Left ventricle myocardium inferior (tissue), 1 donor: ENCODE measurements at regions not wholly inside any gene's neighbourhood (a gene's known extent, or its start where the extent isn't known, plus 50 kb on each side); places are given as distances from the start of the nearest gene placed in this dataset.
"Not testable (repeated sequence)": the region's sequence is repeated elsewhere in the genome, so short reads cannot be mapped to it uniquely, and the experiment has no call there.

Experiments used
- DNase-seq: peaks from one replicate; pipeline ENCODE4 v3.0.0-alpha.2; 2020
- H3K27ac ChIP-seq: fragments of 200-600 bp; replicated peaks from 2 replicates; pipeline ENCODE4 v1.8.0; 2021
- H3K27me3 ChIP-seq: fragments of 200-600 bp; 2 replicates; pipeline ENCODE4 v1.8.0; 2021; ENCODE audit warnings: low read depth
- H3K36me3 ChIP-seq: fragments of 200-600 bp; 2 replicates; pipeline ENCODE4 v1.8.0; 2021
- H3K4me1 ChIP-seq: fragments of 200-600 bp; 2 replicates; pipeline ENCODE4 v1.8.0; 2021
- H3K4me3 ChIP-seq: fragments of 200-600 bp; 2 replicates; pipeline ENCODE4 v1.8.0; 2021; ENCODE audit warnings: mild to moderate bottlenecking, moderate library complexity
- H3K9me3 ChIP-seq: fragments of 200-600 bp; replicated peaks from 2 replicates; pipeline ENCODE4 v1.8.0; 2021
- CTCF ChIP-seq: fragments of 200-600 bp; IDR thresholded peaks from 2 replicates; pipeline ENCODE4 v1.8.0; 2021; ENCODE audit warnings: antibody characterized with exemption, mild to moderate bottlenecking, borderline replicate concordance
- intact Hi-C: fragments of 100-400 bp; cut with micrococcal nuclease; formaldehyde crosslinking; loops from one replicate; pipeline ENCODE4 v1.11.0; 2022
- donor health status: DM: no; HTN: yes; CAD: no; lungs with severe emphysema.

DNA sequence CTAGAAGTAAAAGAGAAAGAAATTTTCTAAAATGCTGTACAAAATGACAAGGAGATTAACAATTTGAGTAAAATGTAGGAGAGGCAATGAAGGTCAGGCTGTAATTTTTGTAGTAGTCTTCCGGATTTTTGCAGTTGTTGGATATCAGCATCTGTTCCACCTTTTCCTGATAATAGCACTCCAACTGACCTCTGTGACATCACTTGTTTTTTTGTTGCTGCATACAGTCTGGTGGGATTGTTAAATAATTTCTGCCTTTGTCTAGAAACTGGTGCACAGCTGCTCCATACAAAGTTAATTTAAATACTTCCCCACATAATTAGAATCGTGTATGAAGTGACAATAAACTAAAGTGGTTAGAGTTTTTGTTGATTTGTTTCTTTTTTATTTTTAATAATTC lies 731.4 kb downstream of the PLOD2 start:
- no peaks in the 10 kb centered on the region for H3K9me3 ChIP-seq
- no peak for TF ChIP-seq CTCF
- DNase-seq: no peak
- no peaks in the 10 kb centered on the region for H3K4me1 ChIP-seq
- intact Hi-C loops: no loop called here
- H3K27me3 ChIP-seq: no peaks in the 10 kb centered on the region
- H3K4me3 ChIP-seq: no peak overlapping the region
- H3K27ac ChIP-seq: no peak overlapping the region
- H3K36me3 ChIP-seq: no peaks in the 10 kb centered on the region

DNA sequence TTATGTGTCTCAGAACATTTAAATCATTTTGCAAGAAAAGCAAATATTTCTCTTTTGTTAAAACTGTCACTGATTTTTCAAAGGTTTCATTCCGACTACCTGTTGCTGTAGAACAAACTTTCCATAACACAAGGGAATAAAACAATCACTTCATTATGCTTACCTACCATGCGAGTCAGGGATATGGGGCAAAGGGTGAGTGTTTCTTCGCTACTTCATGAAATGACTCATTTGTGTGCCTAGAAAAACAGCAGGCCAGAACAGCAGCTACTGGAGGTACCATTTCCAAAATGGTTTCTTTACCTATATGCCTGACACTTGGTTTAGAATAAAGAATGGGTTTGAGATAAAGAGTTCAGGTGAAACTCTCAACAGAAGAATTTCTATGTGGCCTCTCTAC lies 712.5 kb downstream of the PLOD2 start:
- no peaks in the 10 kb centered on the region for H3K9me3 ChIP-seq
- no peak for TF ChIP-seq CTCF
- no peak for DNase-seq
- no peaks in the 10 kb centered on the region for H3K36me3 ChIP-seq
- H3K4me1 ChIP-seq: peaks cover 3% of the 10 kb centered on the region
- H3K4me3 ChIP-seq: no peak overlapping the region
- no peaks in the 10 kb centered on the region for H3K27me3 ChIP-seq
- H3K27ac ChIP-seq: no peak overlapping the region
- intact Hi-C loops: no loop called here

- H3K4me3 ChIP-seq: no peak overlapping the region
- H3K27me3 ChIP-seq: no peaks in the 10 kb centered on the region
- no peak for TF ChIP-seq CTCF
- DNase-seq: no peak
- peaks cover 5% of the 10 kb centered on the region for H3K4me1 ChIP-seq
- intact Hi-C loops: no loop called here
- H3K36me3 ChIP-seq: no peaks in the 10 kb centered on the region
- no peaks in the 10 kb centered on the region for H3K9me3 ChIP-seq
- H3K27ac ChIP-seq: no peak overlapping the region
Measured at GRCh38 chr3:145450018-145450682, 710.8 kb downstream of the PLOD2 start.

DNA sequence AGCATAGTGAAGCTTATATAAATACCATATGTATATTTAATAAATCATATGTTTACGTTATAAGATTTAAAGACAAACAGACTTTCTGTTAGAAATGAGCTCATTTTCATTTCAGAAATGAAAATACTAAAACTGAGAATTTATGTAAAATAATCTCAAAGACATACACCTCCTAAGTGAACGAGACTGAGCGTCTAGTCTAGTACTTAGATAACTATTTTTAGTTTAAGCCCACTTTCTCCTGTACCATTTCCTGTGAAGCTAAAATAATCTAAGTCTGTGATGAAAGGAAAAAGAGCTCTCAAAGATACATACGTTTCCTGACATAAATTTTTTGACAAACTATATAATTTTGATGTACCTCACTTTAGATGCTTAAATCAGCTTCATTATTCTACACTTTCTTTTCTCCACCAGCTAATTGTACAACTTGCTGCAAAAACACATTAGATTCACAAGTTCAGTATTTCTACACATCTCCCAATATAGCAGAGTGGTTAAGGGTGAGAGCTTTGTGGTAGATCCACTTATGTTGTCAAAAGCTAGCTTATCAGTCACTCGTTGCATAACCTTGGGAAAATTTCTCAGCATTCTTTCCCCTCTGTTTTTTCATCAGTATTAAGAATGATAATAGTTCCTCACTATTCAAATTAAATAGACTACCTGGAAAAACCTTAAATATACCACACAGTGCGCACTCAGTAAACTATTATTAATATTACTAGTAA lies 703.0 kb downstream of the PLOD2 start:
- Histone ChIP-seq H3K27me3 (no peaks in the 10 kb centered on the region), H3K9me3 (peaks cover 11% of the 10 kb centered on the region), H3K27ac (no peak overlapping the region), H3K4me1 (peaks cover 5% of the 10 kb centered on the region), H3K4me3 (no peak overlapping the region), H3K36me3 (no peaks in the 10 kb centered on the region)
- intact Hi-C loops: no loop called here
- no peak for TF ChIP-seq CTCF
- no peak for DNase-seq

GRCh38 chr3:145459681-145460080 lies 701.3 kb downstream of the PLOD2 start:
- H3K36me3 ChIP-seq, DNase-seq, H3K27me3 ChIP-seq, intact Hi-C loops, H3K4me1 ChIP-seq, H3K27ac ChIP-seq, H3K4me3 ChIP-seq: not testable (repeated sequence)
- H3K9me3 ChIP-seq: peaks cover 12% of the 10 kb centered on the region

- no peak overlapping the region for H3K4me3 ChIP-seq
- no peaks in the 10 kb centered on the region for H3K27me3 ChIP-seq
- DNase-seq: no peak
- intact Hi-C loops: no loop called here
- no peaks in the 10 kb centered on the region for H3K4me1 ChIP-seq
- H3K9me3 ChIP-seq: peaks cover 6% of the 10 kb centered on the region
- no peak overlapping the region for H3K27ac ChIP-seq
- no peaks in the 10 kb centered on the region for H3K36me3 ChIP-seq
- no peak for TF ChIP-seq CTCF
Measured at GRCh38 chr3:145471976-145472375, 689.0 kb downstream of the PLOD2 start.

- H3K36me3 ChIP-seq, DNase-seq: not testable (repeated sequence)
Measured at GRCh38 chr3:145482735-145483134, 678.2 kb downstream of the PLOD2 start.

More at GRCh38 chr3:145482735-145483134, 678.2 kb downstream of the PLOD2 start:
- H3K4me3 ChIP-seq, intact Hi-C loops, H3K27ac ChIP-seq, H3K9me3 ChIP-seq, H3K4me1 ChIP-seq, H3K27me3 ChIP-seq: not testable (repeated sequence)
